ENCODE measurements at regions not wholly inside any gene's neighbourhood (a gene's known extent, or its start where the extent isn't known, plus 50 kb on each side); places are given as distances from the start of the nearest gene placed in this dataset.
A peak's percentile ranks its signal among the peaks of the same experiment; 100 is the strongest.
"Not testable (repeated sequence)": the region's sequence is repeated elsewhere in the genome, so short reads cannot be mapped to it uniquely, and the experiment has no call there.

DNA sequence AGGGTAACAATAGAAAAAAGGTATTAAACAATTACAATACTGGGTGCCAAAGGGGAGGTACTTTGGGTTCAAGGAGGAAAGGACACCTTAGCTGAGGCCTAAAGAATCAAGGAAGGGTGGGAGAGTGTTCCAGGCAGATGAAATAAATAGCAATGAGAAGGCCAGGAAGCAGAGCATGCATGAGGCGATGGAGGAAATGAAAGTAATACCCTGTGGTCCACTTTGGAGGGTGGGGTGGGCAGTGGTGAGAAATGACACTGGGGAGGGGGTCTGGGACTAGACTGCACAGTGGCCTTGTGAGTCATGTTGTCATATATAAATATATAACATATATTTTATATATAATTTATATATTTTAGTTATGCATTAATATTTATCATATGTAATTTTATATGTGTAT lies 55.9 kb downstream of the BHLHE40 start:
- no peak for DNase-seq

GRCh38 chr3:5035692-5036391 lies 56.6 kb downstream of the BHLHE40 start:
- no peak for DNase-seq

- DNase-seq: no peak
These were observed 57.1 kb downstream of the BHLHE40 start for GRCh38 chr3:5036392-5036766.

DNA sequence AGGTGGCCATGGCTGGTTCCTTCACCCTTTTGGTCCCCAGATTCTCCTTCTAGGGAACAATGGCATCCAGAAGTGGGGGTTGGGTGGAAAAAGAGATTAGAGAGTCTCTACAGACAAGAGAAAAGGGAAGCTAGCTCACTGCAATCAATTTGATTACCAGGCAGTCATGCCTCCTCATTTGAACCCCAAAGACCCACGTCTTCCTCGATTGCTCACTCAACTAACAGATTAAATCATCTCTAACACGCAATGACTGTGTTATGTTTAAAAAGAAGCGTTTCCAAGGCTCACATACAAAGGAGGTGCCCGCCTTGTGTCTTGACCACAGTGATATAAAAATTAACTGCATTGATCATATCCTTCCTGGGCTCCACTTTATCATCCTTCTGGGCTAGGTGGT lies 57.6 kb downstream of the BHLHE40 start:
- DNase-seq: no peak

GRCh38 chr3:5039585-5039984 lies 60.3 kb downstream of the BHLHE40 start:
- no peak for DNase-seq

GRCh38 chr3:5041315-5041714 lies 62.1 kb downstream of the BHLHE40 start:
- DNase-seq: no peak

DNA sequence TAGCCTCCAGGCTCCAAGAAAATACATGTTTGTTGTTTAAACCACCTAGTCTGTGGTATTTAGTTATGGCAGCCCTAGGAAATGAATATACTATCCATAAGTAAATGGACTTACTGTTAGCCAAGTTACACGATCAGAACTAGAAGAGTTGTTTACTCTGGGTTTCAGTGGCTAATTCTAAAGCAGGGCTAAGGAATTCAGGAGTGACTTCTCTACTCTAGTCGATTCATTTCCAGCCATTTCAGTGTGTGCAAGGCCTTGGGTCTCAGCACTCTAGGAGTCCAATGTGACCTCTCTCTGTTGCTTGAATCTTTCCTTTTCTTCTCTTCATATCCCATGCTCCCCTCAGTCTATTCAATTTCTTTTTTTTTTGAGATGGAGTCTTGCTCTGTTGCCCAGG lies 66.7 kb downstream of the BHLHE40 start:
- DNase-seq: no peak

GRCh38 chr3:5047764-5048419 lies 68.7 kb downstream of the BHLHE40 start:
- DNase-seq: no peak

DNA sequence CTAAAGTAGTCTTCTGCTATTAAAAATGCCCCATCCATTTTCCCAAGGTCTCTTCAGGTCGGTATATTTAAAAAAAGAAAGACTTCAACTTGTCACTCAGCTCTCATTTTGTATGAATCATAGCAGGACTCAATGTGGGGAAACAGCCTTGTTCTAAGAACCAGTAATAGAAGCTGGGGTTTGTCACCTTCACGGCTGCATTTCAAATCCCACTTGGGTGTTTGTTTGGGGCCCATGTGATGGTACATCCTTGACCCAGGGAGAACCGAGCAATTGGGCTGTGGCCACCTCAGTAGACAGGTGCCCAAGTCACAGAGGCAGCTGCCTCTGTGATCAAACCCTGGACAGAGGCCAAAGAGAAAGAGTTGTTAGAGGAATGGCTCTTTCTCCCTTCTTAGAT lies 70.3 kb upstream of the ARL8B start:
- peak; percentile 74 for DNase-seq

DNA sequence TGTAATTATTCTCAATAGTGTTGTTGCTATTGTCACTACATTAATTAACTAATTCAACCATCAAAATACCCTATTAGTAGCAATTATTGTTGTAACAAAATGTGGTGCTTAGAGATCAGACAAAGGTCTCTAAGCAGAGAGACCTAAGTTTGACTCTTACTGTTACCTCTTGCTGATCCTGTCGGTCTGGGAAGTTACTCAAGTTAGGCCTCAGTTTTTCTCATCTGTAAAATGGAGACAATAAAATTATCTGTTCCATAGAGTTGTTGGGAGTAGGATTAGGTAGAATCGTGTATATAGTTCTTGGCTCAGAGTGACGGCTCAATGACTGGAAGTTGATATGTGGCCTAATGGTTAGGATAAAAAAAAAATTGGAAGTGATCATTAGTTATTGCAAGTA lies 69.8 kb upstream of the ARL8B start:
- no peak for DNase-seq

DNA sequence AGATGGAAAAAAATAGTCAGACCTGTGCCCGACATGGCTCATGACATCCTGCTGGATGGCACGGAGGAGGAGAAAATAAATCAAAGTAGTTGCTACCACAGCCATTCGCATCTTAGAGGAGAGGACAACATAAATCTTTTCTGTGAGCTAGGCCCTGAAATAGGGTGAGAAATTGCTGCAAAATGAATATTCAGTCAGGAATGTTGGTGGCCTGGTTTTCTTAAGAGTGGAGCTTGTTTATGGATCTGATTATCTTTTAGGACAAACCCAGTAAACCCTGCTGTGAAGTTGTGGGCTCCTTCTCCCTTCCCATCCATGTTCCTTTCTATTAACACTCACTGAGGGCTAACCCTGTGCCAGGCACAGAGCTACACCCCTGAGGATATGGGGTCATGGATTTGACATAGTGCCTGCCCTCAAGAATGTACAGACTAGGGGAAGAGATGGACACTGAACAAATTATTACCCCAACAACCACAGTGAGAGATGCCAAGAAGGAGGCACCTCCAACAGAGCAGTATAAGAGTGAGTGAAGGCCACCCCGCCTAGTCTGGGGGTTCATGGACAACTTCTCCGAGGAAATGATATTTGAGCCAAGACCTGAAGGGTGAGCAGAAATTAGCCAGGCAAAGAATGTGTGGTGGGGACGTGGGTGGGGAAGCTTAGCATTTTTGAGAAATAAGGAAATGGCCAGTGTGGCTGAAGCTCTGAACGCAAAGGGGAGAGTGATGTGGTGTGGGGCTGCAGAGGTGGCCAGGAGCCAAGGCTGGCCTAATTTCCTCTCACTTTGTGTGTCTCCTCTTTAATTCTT lies 68.9 kb upstream of the ARL8B start:
- DNase-seq: no peak

- DNase-seq: no peak
These were observed 68.0 kb upstream of the ARL8B start for GRCh38 chr3:5054098-5054497.

GRCh38 chr3:5054579-5054978 lies 67.5 kb upstream of the ARL8B start:
- not testable (repeated sequence) for DNase-seq

DNA sequence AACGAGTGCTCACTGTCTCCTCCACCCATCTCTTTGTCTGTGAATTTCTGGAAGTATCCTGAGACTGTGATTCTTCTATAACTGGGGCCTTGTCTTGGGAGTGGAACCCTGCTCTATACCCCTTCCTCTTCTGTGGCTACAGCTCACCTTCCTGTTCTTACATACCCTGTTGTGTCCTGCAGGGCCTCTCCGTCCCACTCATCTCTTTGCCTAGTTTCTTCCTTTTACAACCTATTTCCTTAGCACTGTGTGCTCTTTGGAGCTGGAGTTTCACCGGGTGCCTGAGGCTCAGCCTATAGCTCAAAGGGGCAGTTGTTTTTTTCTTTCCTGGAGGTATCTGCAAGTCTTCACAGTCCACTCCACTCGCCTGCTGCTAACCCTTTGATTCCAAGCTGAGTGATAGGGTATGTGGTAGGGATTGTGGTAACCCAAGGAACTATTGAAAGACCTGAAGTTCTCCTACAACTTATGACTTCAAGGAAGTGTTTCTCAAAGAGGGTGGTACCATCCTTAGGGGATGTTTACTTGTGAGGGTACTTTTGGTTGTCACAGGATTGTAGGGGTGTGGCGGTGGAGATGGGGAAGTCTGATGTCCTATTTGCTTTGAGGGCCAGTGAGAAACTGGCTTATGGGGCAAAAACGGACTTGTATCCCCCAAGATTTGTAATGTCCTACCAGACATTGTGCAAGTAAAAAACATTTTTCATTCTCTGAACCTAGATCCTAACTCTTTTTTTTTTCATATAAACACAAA lies 66.6 kb upstream of the ARL8B start:
- DNase-seq: no peak

- no peak for DNase-seq
These were observed 66.0 kb upstream of the ARL8B start for GRCh38 chr3:5056111-5056391.

GRCh38 chr3:5057272-5057671 lies 64.8 kb upstream of the ARL8B start:
- no peak for DNase-seq

DNA sequence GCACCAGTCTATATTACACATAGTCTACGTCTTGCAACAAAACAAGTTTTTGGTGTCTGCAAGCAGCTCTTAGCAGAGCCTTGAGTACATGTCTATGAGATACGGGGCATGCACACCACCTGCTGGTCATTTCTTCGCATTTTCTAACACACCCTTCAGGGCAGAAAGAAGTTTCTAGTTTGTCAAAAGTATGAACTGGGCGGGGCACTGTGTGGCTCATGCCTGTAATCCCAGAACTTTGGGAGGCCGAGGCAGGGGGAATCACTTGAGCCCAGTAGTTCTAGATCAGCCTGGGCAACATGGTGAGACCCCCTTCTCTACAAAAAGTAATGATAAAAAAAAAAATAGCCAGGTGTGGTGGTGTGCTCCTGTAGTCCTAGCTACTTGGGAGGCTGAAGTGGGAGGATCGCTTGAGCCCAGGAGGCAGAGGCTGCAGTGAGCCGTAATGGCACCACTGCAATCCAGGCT lies 64.2 kb upstream of the ARL8B start:
- peak; percentile 84 for DNase-seq

- no peak for DNase-seq
These were observed 63.6 kb upstream of the ARL8B start for GRCh38 chr3:5058471-5058951.

- no peak for DNase-seq
These were observed 62.3 kb upstream of the ARL8B start for GRCh38 chr3:5059782-5060181.

DNA sequence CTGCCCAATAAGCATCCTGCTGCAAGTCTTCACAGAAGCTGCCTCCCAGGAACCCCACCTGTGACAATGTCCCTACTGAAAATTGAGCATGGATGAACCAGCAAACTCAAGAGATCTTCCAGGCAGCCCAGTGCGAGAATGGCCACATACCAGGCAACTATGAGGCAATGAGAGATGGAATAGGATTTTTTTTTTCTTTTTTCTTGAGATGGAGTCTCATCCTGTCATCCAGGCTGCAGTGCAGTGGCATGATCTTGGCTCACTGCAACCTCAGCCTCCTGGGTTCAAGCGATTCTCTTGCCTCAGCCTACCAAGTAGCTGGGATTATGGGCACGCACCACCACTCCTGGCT lies 60.9 kb upstream of the ARL8B start:
- no peak for DNase-seq

GRCh38 chr3:5063724-5064123 lies 58.4 kb upstream of the ARL8B start:
- no peak for DNase-seq

DNA sequence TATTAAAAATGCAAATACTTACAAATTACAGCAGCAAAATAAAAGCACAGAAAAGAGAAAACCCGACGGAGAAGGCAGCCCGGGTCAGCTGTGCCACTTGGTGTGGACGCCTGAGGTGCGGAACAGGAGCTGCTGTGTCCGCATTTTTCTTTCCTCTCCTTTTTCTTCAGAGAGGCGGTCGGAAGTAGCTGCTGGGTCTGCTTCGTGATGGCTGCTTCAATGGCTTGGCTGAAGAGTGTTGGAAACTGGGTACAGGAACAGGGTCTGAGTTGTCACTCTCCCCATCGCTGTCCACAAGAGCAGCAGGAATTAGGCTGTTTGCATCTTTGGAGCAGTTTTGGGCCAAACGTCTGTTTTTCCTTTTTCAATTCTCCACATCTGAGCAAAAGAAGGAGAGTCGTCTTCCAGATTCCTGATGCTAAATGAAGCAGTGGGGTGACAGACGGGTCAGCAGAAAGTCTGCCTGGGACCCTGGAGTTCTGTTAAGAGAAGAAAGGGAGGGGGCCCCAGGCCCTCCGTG lies 53.5 kb upstream of the ARL8B start:
- DNase-seq: no peak

GRCh38 chr3:5069627-5070026 lies 52.5 kb upstream of the ARL8B start:
- no peak for DNase-seq
